OCI-LY7 (cell line): ENCODE measurements at regions not wholly inside any gene's neighbourhood (a gene's known extent, or its start where the extent isn't known, plus 50 kb on each side); places are given as distances from the start of the nearest gene placed in this dataset.

Experiments
- BruUV-seq: library from RNA; stranded (reverse); fragments of 400-500 nt; replicated peaks from 2 replicates; lab custom pipeline; 2021; lab: Mats Ljungman, UMichigan
- CTCF ChIA-PET: fragments of 300-600 bp; sonication (Branson Sonifier 250); formaldehyde crosslinking; loops from one replicate; lab custom pipeline; 2022; ENCODE audit warnings: antibody characterized with exemption; ENCODE audit not compliant: unreplicated experiment; lab: Charles Lee
- POLR2A ChIA-PET: fragments of 300-600 bp; sonication (Branson Sonifier 250); formaldehyde crosslinking; loops from one replicate; lab custom pipeline; 2022; ENCODE audit warnings: antibody characterized with exemption; lab: Charles Lee
- DNase-seq: peaks from one replicate; pipeline ENCODE4 v3.0.0-alpha.2; 2015; ENCODE audit warnings: low spot score
- H2AFZ ChIP-seq: fragments of 200-600 bp; sonication (generic), shearing (Covaris generic); 2 replicates; pipeline ENCODE4 v1.6.1; 2014; ENCODE audit warnings: mild to moderate bottlenecking, antibody characterized with exemption, low read length, moderate library complexity
- H3K27ac ChIP-seq: fragments of 200-600 bp; sonication (generic); 2 replicates; pipeline ENCODE4 v1.5.1; 2014; ENCODE audit warnings: mixed run types, low read depth, mild to moderate bottlenecking, moderate library complexity, low read length, inconsistent platforms; ENCODE audit not compliant: poor library complexity, severe bottlenecking
- H3K36me3 ChIP-seq: fragments of 200-600 bp; sonication (generic); 2 replicates; pipeline ENCODE4 v1.6.1; 2014; ENCODE audit warnings: mild to moderate bottlenecking, antibody characterized with exemption, low read length, moderate library complexity, mixed read lengths; ENCODE audit not compliant: insufficient read depth
- H3K4me1 ChIP-seq: fragments of 200-600 bp; sonication (generic); 2 replicates; pipeline ENCODE4 v1.5.1; 2014; ENCODE audit warnings: mild to moderate bottlenecking, low read length; ENCODE audit not compliant: insufficient read depth, poor library complexity, severe bottlenecking
- H3K4me2 ChIP-seq: fragments of 200-600 bp; sonication (generic); 2 replicates; pipeline ENCODE4 v1.6.1; 2014; ENCODE audit warnings: mild to moderate bottlenecking, low read length
- H3K4me3 ChIP-seq: fragments of 200-600 bp; sonication (generic); 2 replicates; pipeline ENCODE4 v1.5.1; 2014; ENCODE audit warnings: mild to moderate bottlenecking, low read depth, low read length; ENCODE audit not compliant: poor library complexity, severe bottlenecking
- H3K79me2 ChIP-seq: fragments of 200-600 bp; sonication (generic); 2 replicates; pipeline ENCODE4 v1.6.1; 2016; ENCODE audit warnings: low read depth, mild to moderate bottlenecking, low read length, moderate library complexity, mixed read lengths; ENCODE audit not compliant: insufficient read depth
- H3K9me2 ChIP-seq: fragments of 200-600 bp; sonication (generic); 2 replicates; pipeline ENCODE4 v1.6.1; 2016; ENCODE audit warnings: mild to moderate bottlenecking, low read length, mixed read lengths; ENCODE audit not compliant: insufficient read depth
- H3K9me3 ChIP-seq: fragments of 200-600 bp; sonication (generic); 2 replicates; pipeline ENCODE4 v1.6.1; 2014; ENCODE audit warnings: mild to moderate bottlenecking, mixed run types, low read length, mixed read lengths
- H4K20me1 ChIP-seq: fragments of 200-600 bp; sonication (generic); 2 replicates; pipeline ENCODE4 v1.6.1; 2014; ENCODE audit warnings: mild to moderate bottlenecking, antibody characterized with exemption, low read length, moderate library complexity, mixed read lengths; ENCODE audit not compliant: insufficient read depth
- CTCF ChIP-seq: fragments of 200-600 bp; sonication (generic); conservative IDR thresholded peaks from 2 replicates; pipeline ENCODE4 v1.5.1; 2014; ENCODE audit warnings: mild to moderate bottlenecking, antibody characterized with exemption, low read length, moderate library complexity, mixed read lengths
- EZH2phosphoT487 ChIP-seq: fragments of 200-600 bp; sonication (generic); IDR thresholded peaks from 2 replicates; pipeline ENCODE4 v1.6.1; 2018; ENCODE audit warnings: low read depth, borderline replicate concordance, mild to moderate bottlenecking, mixed run types, antibody characterized with exemption, low read length, moderate library complexity, mixed read lengths
- intact Hi-C: fragments of 100-400 bp; cut with micrococcal nuclease; formaldehyde crosslinking; loops from one replicate; pipeline ENCODE4 v1.10.0; 2022; ENCODE audit not compliant: unreplicated experiment

DNA sequence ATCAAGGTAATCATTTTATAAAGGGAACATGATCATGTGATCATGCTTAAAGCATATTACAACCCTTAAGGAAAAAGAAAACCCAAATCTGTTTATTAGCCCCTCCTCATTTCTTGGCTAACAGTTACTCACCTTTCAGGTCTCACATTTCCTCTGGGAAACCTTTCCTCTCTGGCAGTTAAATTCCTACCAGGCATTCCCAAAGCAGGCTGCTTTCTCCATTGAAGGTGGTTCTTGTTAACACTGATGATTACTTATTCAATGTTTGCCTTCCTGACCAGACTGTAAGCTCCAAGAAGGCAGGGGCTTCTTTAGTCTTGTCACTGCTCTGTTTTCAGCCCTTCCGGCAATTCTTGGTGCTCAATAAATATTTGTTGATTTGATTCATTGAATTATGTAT, 59.9 kb downstream of the PLK2 start:
- H3K4me2 ChIP-seq, result no peak overlapping the region
- no TSS peak for BruUV-seq
- TF ChIP-seq EZH2phosphoT487 (no peak), CTCF (no peak)
- DNase-seq, result no peak
- ChIA-PET POLR2A (interaction anchor here (1.0 kb wide), 1 partner anchor 40 kb away, joined by 3 read pairs; no protein-coding TSS in a partner anchor), CTCF (no interaction called here)
- H3K4me1 ChIP-seq, result no peaks in the 10 kb centered on the region
- no peaks in the 10 kb centered on the region for H3K79me2 ChIP-seq
- no peaks in the 10 kb centered on the region for H4K20me1 ChIP-seq
- H3K4me3 ChIP-seq, result no peak overlapping the region
- H3K9me2 ChIP-seq, result no peaks in the 10 kb centered on the region
- H3K9me3 ChIP-seq, result no peaks in the 10 kb centered on the region
- no peak overlapping the region for H3K27ac ChIP-seq
- no peaks in the 10 kb centered on the region for H3K36me3 ChIP-seq
- no peak overlapping the region for H2AFZ ChIP-seq
- intact Hi-C loops, result no loop called here

GRCh38 chr5:58394339-58394738, 65.5 kb downstream of the PLK2 start:
- H3K9me2 ChIP-seq, result no peaks in the 10 kb centered on the region
- DNase-seq, result no peak
- H2AFZ ChIP-seq, result no peak overlapping the region
- no peak overlapping the region for H3K4me2 ChIP-seq
- BruUV-seq, result no TSS peak
- intact Hi-C loops, result no loop called here
- no peaks in the 10 kb centered on the region for H3K36me3 ChIP-seq
- no peaks in the 10 kb centered on the region for H3K9me3 ChIP-seq
- H3K4me3 ChIP-seq, result no peak overlapping the region
- H4K20me1 ChIP-seq, result no peaks in the 10 kb centered on the region
- no peaks in the 10 kb centered on the region for H3K79me2 ChIP-seq
- H3K4me1 ChIP-seq, result no peaks in the 10 kb centered on the region
- H3K27ac ChIP-seq, result no peak overlapping the region
- TF ChIP-seq CTCF, result no peak
- TF ChIP-seq EZH2phosphoT487, result no peak
- ChIA-PET CTCF (no interaction called here), POLR2A (interaction anchor here (1.1 kb wide), 1 partner anchor 9 kb away, joined by 3 read pairs; no protein-coding TSS in a partner anchor)

DNA sequence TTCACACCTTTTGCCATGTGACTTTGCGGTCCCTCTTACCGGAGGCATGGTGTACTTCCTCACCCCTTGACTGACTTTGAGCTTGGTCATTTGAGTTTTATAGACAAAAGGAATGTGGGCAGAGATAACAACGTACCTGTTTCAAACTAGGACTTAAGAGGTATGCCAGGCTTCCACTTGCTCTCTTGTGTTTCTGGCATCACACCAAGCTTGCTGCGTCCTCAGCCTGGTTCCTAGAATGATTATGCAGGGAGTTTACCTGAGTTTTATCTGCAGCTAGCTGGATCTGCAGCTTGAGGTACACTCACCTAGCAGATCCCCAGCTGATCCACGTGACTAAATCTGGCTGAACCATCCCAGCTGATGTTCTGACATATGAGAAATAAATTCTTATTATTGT, 66.2 kb downstream of the PLK2 start:
- BruUV-seq, result no TSS peak
- no peak overlapping the region for H3K27ac ChIP-seq
- DNase-seq, result no peak
- no peaks in the 10 kb centered on the region for H3K36me3 ChIP-seq
- H3K9me2 ChIP-seq, result no peaks in the 10 kb centered on the region
- H2AFZ ChIP-seq, result no peak overlapping the region
- TF ChIP-seq CTCF (no peak), EZH2phosphoT487 (no peak)
- no peaks in the 10 kb centered on the region for H4K20me1 ChIP-seq
- H3K79me2 ChIP-seq, result no peaks in the 10 kb centered on the region
- ChIA-PET POLR2A (no interaction called here), CTCF (no interaction called here)
- no peak overlapping the region for H3K4me3 ChIP-seq
- H3K4me1 ChIP-seq, result no peaks in the 10 kb centered on the region
- H3K4me2 ChIP-seq, result no peak overlapping the region
- intact Hi-C loops, result no loop called here
- H3K9me3 ChIP-seq, result no peaks in the 10 kb centered on the region
